ENCODE measurements at regions not wholly inside any gene's neighbourhood (a gene's known extent, or its start where the extent isn't known, plus 50 kb on each side); places are given as distances from the start of the nearest gene placed in this dataset. TPM values are rescaled to one million over a fixed set of nuclear protein-coding genes. Genes with fewer than 3 reads are reported as not detected.
"Not testable (repeated sequence)": the region's sequence is repeated elsewhere in the genome, so short reads cannot be mapped to it uniquely, and the experiment has no call there.

GRCh38 chr3:75611724-75612460, 52.2 kb upstream of the FRG2C start:
- intact Hi-C loops (cut with micrococcal nuclease); dilution Hi-C loops (cut with HindIII; ENCODE audit: low sequenced_read_pairs, unreplicated experiment): not testable (repeated sequence)

More at GRCh38 chr3:75611724-75612460, 52.2 kb upstream of the FRG2C start:
- H3K9me1 ChIP-seq (ENCODE audit: insufficient read depth, low read length); BruUV-seq (replicated peaks); H3K4me3 ChIP-seq (ENCODE audit: insufficient read depth, low read depth, low read length); H3K56ac ChIP-seq (ENCODE audit: extremely low read depth, insufficient read depth, low read length); H4K20me1 ChIP-seq (ENCODE audit: insufficient read depth, low read length); H4K5ac ChIP-seq (ENCODE audit: low read depth, low read length); H4K8ac ChIP-seq (ENCODE audit: low read depth in 2 of 2, low read length in 2 of 2); H3K27me3 ChIP-seq (ENCODE audit: control insufficient read depth, insufficient read depth, low read length); H2AK9ac ChIP-seq (replicated peaks; ENCODE audit: low read depth, low read length, poor library complexity); DNase-seq; H3K4me2 ChIP-seq (ENCODE audit: low read depth, low read length); H4K91ac ChIP-seq (ENCODE audit: insufficient read depth, low read depth, low read length); ATAC-seq (ENCODE audit: low read depth); H2BK20ac ChIP-seq (ENCODE audit: low read depth, low read length); POLR2A ChIA-PET (ENCODE audit: unreplicated experiment); H3K9ac ChIP-seq (ENCODE audit: low read depth, low read length); H3K4ac ChIP-seq (ENCODE audit: low read depth, low read length); H2BK120ac ChIP-seq (ENCODE audit: low read depth, low read length); CTCF ChIA-PET; H3K23ac ChIP-seq (ENCODE audit: low read depth, low read length); H3K14ac ChIP-seq (replicated peaks; ENCODE audit: low read depth, low read length); in situ Hi-C loops (cut with MboI; ENCODE audit: low sequenced_read_pairs); H2AK5ac ChIP-seq (ENCODE audit: low read depth, low read length); H3K18ac ChIP-seq (ENCODE audit: low read depth, low read length); H3K4me1 ChIP-seq (ENCODE audit: control insufficient read depth, insufficient read depth, low read length); H2BK15ac ChIP-seq (ENCODE audit: low read depth, low read length); H3K27ac ChIP-seq (ENCODE audit: insufficient read depth, low read length); H3K36me3 ChIP-seq (ENCODE audit: control insufficient read depth, insufficient read depth, low read length); H2BK5ac ChIP-seq (ENCODE audit: low read depth, low read length, poor library complexity, severe bottlenecking); H3K9me3 ChIP-seq (ENCODE audit: control insufficient read depth, insufficient read depth, low read length); H2AFZ ChIP-seq (replicated peaks; ENCODE audit: low read length, poor library complexity); H3K79me1 ChIP-seq (ENCODE audit: low read depth in 1 of 2, low read length in 2 of 2): not testable (repeated sequence)
- no CpG with 5 or more reads among the region's 25 CpGs for WGBS, 2 experiments (ENCODE audit: extremely low coverage in 2 of 2, insufficient read length in 1 of 2)

Small RNA genes lying in the stretch of these regions (microRNA-seq; reads per million reads assigned to microRNA genes)
- not detected for gene AC139453.1 (ENCODE audit: insufficient read depth, insufficient read length)
- not detected for gene LSP1P2 (ENCODE audit: insufficient read depth, insufficient read length)
- gene MIR4444-2 (ENCODE audit: insufficient read depth in 1 of 2, insufficient read length in 1 of 2, unreplicated experiment in 1 of 2): 0 reads per million in 2 experiments
- not detected for gene RN7SL294P (ENCODE audit: insufficient read depth, insufficient read length)
- not detected for gene SNRPCP10 (ENCODE audit: insufficient read depth, insufficient read length)

Small RNA genes lying in the stretch of these regions (small RNA-seq; reads per million reads assigned to genes)
- gene AC139453.1: 0 reads per million in 5 experiments
- gene LSP1P2: 0 reads per million in 5 experiments
- gene MIR4444-2: 0 to 0.08 (median 0) reads per million in 5 experiments
- gene RN7SL294P: 0 reads per million in 5 experiments
- gene SNRPCP10: 0 reads per million in 5 experiments

All from IMR-90 (cell line).